Uterus (tissue), 3 donors: ENCODE measurements at regions not wholly inside any gene's neighbourhood (a gene's known extent, or its start where the extent isn't known, plus 50 kb on each side); places are given as distances from the start of the nearest gene placed in this dataset.

ENCODE experiments used
- DNase-seq, 2 donors: peaks; one replicate each; pipeline ENCODE4 v3.0.0-alpha.2; 2019 to 2020
- H3K27ac ChIP-seq, 2 donors: fragments of 200-600 bp; sonication (generic); 1 replicate in 1 of 2; 2 replicates in 1 of 2; pipeline ENCODE4 v1.5.1; 2016 to 2018
- H3K27me3 ChIP-seq, 2 donors: fragments of 200-600 bp; sonication (generic); one replicate each; pipeline ENCODE4 v1.5.1; 2018 to 2019; ENCODE audit warnings: control low read depth in 1 of 2
- H3K36me3 ChIP-seq, 2 donors: fragments of 200-600 bp; sonication (generic); one replicate each; pipeline ENCODE4 v1.5.1; 2019; ENCODE audit warnings: control low read depth in 1 of 2
- H3K4me1 ChIP-seq, 2 donors: fragments of 200-600 bp; sonication (generic); one replicate each; pipeline ENCODE4 v1.5.1; 2018 to 2019; ENCODE audit warnings: control low read depth in 1 of 2
- H3K4me3 ChIP-seq, 2 donors: fragments of 200-600 bp; sonication (generic); 1 replicate in 1 of 2; 2 replicates in 1 of 2; pipeline ENCODE4 v1.5.1; 2018 to 2019; ENCODE audit warnings: mild to moderate bottlenecking in 1 of 2
- H3K9me3 ChIP-seq, 2 donors: fragments of 200-600 bp; sonication (generic); one replicate each; pipeline ENCODE4 v1.5.1; 2019; ENCODE audit warnings: control low read depth in 1 of 2
- CTCF ChIP-seq, 4 experiments: fragments of 200-600 bp in 2 of 4; fragments of 450-650 bp in 2 of 4; sonication (generic) in 2 of 4; IDR thresholded peaks; one replicate each; pipeline ENCODE4 v1.5.1; 2016 to 2019; ENCODE audit warnings: antibody characterized with exemption in 4 of 4, mild to moderate bottlenecking in 2 of 4, moderate library complexity in 1 of 4
- POLR2A ChIP-seq, 2 donors: fragments of 450-650 bp; IDR thresholded peaks; one replicate each; pipeline ENCODE4 v1.6.1; 2016; ENCODE audit warnings: antibody characterized with exemption in 2 of 2, mild to moderate bottlenecking in 1 of 2, moderate library complexity in 1 of 2
- intact Hi-C: fragments of 100-400 bp; cut with DNase I; formaldehyde crosslinking; loops from one replicate; pipeline ENCODE4 v1.15.1; 2023; ENCODE audit warnings: low total_unique reads
- donor health status: DM: yes; HTN: yes; CAD: no.

- H3K4me1 ChIP-seq = no peaks in the 10 kb centered on the region
- intact Hi-C loops = no loop called here
- H3K27ac ChIP-seq = no peak overlapping the region
- H3K36me3 ChIP-seq = no peaks in the 10 kb centered on the region
- DNase-seq = no peak
- H3K27me3 ChIP-seq = no peaks in the 10 kb centered on the region
- H3K9me3 ChIP-seq = no peaks in the 10 kb centered on the region
- no peak overlapping the region for H3K4me3 ChIP-seq
- TF ChIP-seq POLR2A (IDR thresholded peaks at IDR 0.05) = no peak
- TF ChIP-seq CTCF (IDR thresholded peaks at IDR 0.05) = no peak
Observed at GRCh38 chr12:127254420-127254955, 1012.5 kb upstream of the TMEM132C start.

GRCh38 chr12:127257366-127257935, 1009.5 kb upstream of the TMEM132C start:
- H3K9me3 ChIP-seq = no peaks in the 10 kb centered on the region
- DNase-seq = no peak
- H3K27ac ChIP-seq = no peak overlapping the region
- TF ChIP-seq CTCF (IDR thresholded peaks at IDR 0.05) = no peak
- TF ChIP-seq POLR2A (IDR thresholded peaks at IDR 0.05) = no peak
- intact Hi-C loops = no loop called here
- H3K36me3 ChIP-seq = no peaks in the 10 kb centered on the region
- H3K4me1 ChIP-seq = no peaks in the 10 kb centered on the region
- H3K27me3 ChIP-seq = no peaks in the 10 kb centered on the region
- H3K4me3 ChIP-seq = no peak overlapping the region

- H3K4me3 ChIP-seq = no peak overlapping the region
- no peak for DNase-seq
- no peaks in the 10 kb centered on the region for H3K4me1 ChIP-seq
- H3K27me3 ChIP-seq = no peaks in the 10 kb centered on the region
- H3K36me3 ChIP-seq = no peaks in the 10 kb centered on the region
- TF ChIP-seq POLR2A (IDR thresholded peaks at IDR 0.05) (no peak), CTCF (IDR thresholded peaks at IDR 0.05) (no peak)
- no peak overlapping the region for H3K27ac ChIP-seq
- intact Hi-C loops = no loop called here
- no peaks in the 10 kb centered on the region for H3K9me3 ChIP-seq
Observed at GRCh38 chr12:127260531-127260930, 1006.4 kb upstream of the TMEM132C start.

- Histone ChIP-seq H3K9me3 (no peaks in the 10 kb centered on the region), H3K4me1 (no peaks in the 10 kb centered on the region), H3K36me3 (no peaks in the 10 kb centered on the region), H3K4me3 (no peak overlapping the region), H3K27me3 (no peaks in the 10 kb centered on the region), H3K27ac (no peak overlapping the region)
- TF ChIP-seq POLR2A (IDR thresholded peaks at IDR 0.05) (no peak), CTCF (IDR thresholded peaks at IDR 0.05) (no peak)
- intact Hi-C loops = no loop called here
- DNase-seq = no peak
Observed at GRCh38 chr12:127260999-127261398, 1006.0 kb upstream of the TMEM132C start.

GRCh38 chr12:127262615-127263014, 1004.4 kb upstream of the TMEM132C start:
- H3K4me1 ChIP-seq = no peaks in the 10 kb centered on the region
- H3K4me3 ChIP-seq = no peak overlapping the region
- intact Hi-C loops = no loop called here
- no peaks in the 10 kb centered on the region for H3K9me3 ChIP-seq
- H3K36me3 ChIP-seq = no peaks in the 10 kb centered on the region
- no peaks in the 10 kb centered on the region for H3K27me3 ChIP-seq
- TF ChIP-seq POLR2A (IDR thresholded peaks at IDR 0.05) (no peak), CTCF (IDR thresholded peaks at IDR 0.05) (no peak)
- DNase-seq = no peak
- H3K27ac ChIP-seq = no peak overlapping the region
